HEK293T (cell line): ENCODE measurements at regions not wholly inside any gene's neighbourhood (a gene's known extent, or its start where the extent isn't known, plus 50 kb on each side); places are given as distances from the start of the nearest gene placed in this dataset.

Experiments
- CTCF ChIA-PET: fragments of 350-600 bp; formaldehyde crosslinking; extraction: SDS; loops from one replicate; lab custom pipeline; 2021; ENCODE audit warnings: antibody characterized with exemption, inconsistent platforms; lab: Yijun Ruan, JAX
- POLR2A ChIA-PET: fragments of 350-600 bp; formaldehyde crosslinking; extraction: SDS; loops from one replicate; lab custom pipeline; 2020; ENCODE audit warnings: antibody characterized with exemption, inconsistent platforms; lab: Yijun Ruan, JAX
- DNase-seq: peaks from one replicate; pipeline ENCODE4 v3.0.0; 2012; ENCODE audit warnings: mixed read lengths; ENCODE audit errors: extremely low spot score
- ARNT ChIP-seq: fragments of 450-650 bp; IDR thresholded peaks from 2 replicates; pipeline ENCODE4 v1.6.1; 2017; ENCODE audit warnings: mild to moderate bottlenecking
- BHLHE40 ChIP-seq: fragments of 450-650 bp; IDR thresholded peaks from 2 replicates; pipeline ENCODE4 v1.6.1; 2016; ENCODE audit warnings: mild to moderate bottlenecking, moderate library complexity, borderline replicate concordance
- CTBP1 ChIP-seq: fragments of 450-650 bp; IDR thresholded peaks from 2 replicates; pipeline ENCODE4 v1.6.1; 2016; ENCODE audit warnings: borderline replicate concordance
- ELF4 ChIP-seq: fragments of 450-650 bp; IDR thresholded peaks from 2 replicates; pipeline ENCODE4 v1.6.1; 2017; ENCODE audit warnings: antibody characterized with exemption
- FOXA1 ChIP-seq: fragments of 450-650 bp; IDR thresholded peaks from 2 replicates; pipeline ENCODE4 v1.6.1; 2016; ENCODE audit warnings: mild to moderate bottlenecking
- FOXK2 ChIP-seq: fragments of 450-650 bp; IDR thresholded peaks from 2 replicates; pipeline ENCODE4 v1.6.1; 2016; ENCODE audit warnings: mild to moderate bottlenecking
- FOXM1 ChIP-seq: fragments of 450-650 bp; IDR thresholded peaks from 2 replicates; pipeline ENCODE4 v1.6.1; 2017; ENCODE audit warnings: mild to moderate bottlenecking, borderline replicate concordance
- HDGF ChIP-seq: fragments of 450-650 bp; IDR thresholded peaks from 2 replicates; pipeline ENCODE4 v1.6.1; 2017; ENCODE audit warnings: antibody characterized with exemption, borderline replicate concordance
- L3MBTL2 ChIP-seq: fragments of 450-650 bp; conservative IDR thresholded peaks from 2 replicates; pipeline ENCODE4 v1.6.1; 2016; ENCODE audit warnings: mild to moderate bottlenecking
- LEF1 ChIP-seq: fragments of 450-650 bp; IDR thresholded peaks from 2 replicates; pipeline ENCODE4 v1.6.1; 2017; ENCODE audit warnings: mild to moderate bottlenecking, borderline replicate concordance
- NFRKB ChIP-seq: fragments of 450-650 bp; IDR thresholded peaks from 2 replicates; pipeline ENCODE4 v1.6.1; 2016; ENCODE audit warnings: mild to moderate bottlenecking, moderate library complexity
- PKNOX1 ChIP-seq: fragments of 450-650 bp; IDR thresholded peaks from 2 replicates; pipeline ENCODE4 v1.6.1; 2016
- SP1 ChIP-seq: fragments of 450-650 bp; IDR thresholded peaks from 2 replicates; pipeline ENCODE4 v1.6.1; 2017
- SUZ12 ChIP-seq: fragments of 450-650 bp; IDR thresholded peaks from 2 replicates; pipeline ENCODE4 v1.6.1; 2016; ENCODE audit warnings: mild to moderate bottlenecking
- TARDBP ChIP-seq: fragments of 450-650 bp; IDR thresholded peaks from 2 replicates; pipeline ENCODE4 v1.6.1; 2016
- ZNF384 ChIP-seq: fragments of 450-650 bp; IDR thresholded peaks from 2 replicates; pipeline ENCODE4 v1.6.1; 2016

DNA sequence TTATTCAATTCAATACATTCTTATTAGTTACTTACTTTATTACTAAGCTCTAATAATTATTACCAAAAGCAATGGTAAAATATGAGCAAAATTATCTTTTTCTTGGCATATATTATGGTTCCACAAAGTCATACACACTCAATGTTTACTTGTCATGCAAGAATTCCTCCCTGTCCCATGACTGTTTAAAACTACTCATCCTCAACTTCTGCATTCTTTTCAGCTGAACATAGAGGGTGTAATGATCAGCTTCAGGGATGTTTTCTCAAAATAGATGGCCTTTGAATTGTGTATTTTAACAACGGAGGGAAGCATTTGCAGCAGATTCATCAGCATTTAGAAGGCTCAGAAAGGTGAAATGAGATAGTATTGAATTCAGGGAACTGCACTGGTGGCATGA is 499.0 kb downstream of the RWDD3 start:
- POLR2A ChIA-PET: no interaction called here
- TF ChIP-seq SP1: no peak
- no peak for TF ChIP-seq CTBP1
- no peak for TF ChIP-seq HDGF
- no peak for TF ChIP-seq L3MBTL2
- TF ChIP-seq TARDBP: no peak
- CTCF ChIA-PET: no interaction called here
- DNase-seq: no peak

DNA sequence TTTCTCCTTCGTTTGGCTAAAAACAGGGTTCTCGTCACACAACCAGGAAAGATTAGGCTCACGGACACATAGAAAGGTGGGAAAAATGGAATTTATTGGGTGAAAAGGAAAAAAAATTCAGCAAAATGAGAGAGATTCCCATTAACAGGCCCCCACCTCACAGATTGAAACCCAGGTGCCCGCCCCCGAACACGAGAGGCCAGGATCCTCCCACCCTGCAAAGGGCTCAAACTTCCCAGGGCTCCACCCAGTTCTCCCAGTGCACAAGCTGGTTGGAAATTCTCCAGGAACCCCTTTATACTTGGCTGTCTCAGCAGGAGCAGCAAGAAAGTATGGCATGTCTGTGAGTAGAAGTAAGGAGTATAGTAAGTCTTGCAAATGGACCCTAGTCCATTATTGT is 499.7 kb downstream of the RWDD3 start:
- CTCF ChIA-PET: interaction anchor here (0.6 kb wide), 1 partner anchor 594 kb away, joined by 8 read pairs; no protein-coding TSS in a partner anchor
- POLR2A ChIA-PET: no interaction called here
- TF ChIP-seq ELF4 (no peak), HDGF (no peak)
- no peak for DNase-seq

DNA sequence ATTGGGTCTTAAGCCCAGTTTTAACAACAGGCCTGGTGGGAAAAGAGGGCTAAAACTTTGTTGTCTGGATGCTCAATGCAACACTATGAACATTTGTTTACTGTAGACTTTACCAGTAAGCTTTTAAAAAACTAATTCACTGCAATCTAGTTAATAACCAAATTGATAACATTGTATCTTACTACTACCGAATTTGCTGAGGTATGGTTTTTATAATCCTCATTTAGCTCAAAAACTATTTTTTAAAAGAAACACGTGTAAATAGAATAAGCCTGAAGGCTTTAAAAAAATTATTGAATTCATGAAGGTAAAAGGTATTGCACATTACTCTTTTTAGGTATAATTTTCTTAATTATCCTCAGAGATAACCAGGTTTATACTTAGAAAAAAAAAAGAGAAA is 500.6 kb downstream of the RWDD3 start:
- no peak for DNase-seq
- CTCF ChIA-PET: interaction anchor here (0.7 kb wide), 1 partner anchor 588 kb away, joined by 8 read pairs; no protein-coding TSS in a partner anchor
- TF ChIP-seq ELF4 (no peak), HDGF (no peak), LEF1 (no peak), CTBP1 (no peak), BHLHE40 (no peak), ZNF384 (no peak), TARDBP (no peak), ARNT (no peak), SUZ12 (no peak), SP1 (no peak), FOXK2 (no peak), NFRKB (no peak), L3MBTL2 (no peak), FOXM1 (no peak), PKNOX1 (no peak), FOXA1 (no peak)
- POLR2A ChIA-PET: no interaction called here

DNA sequence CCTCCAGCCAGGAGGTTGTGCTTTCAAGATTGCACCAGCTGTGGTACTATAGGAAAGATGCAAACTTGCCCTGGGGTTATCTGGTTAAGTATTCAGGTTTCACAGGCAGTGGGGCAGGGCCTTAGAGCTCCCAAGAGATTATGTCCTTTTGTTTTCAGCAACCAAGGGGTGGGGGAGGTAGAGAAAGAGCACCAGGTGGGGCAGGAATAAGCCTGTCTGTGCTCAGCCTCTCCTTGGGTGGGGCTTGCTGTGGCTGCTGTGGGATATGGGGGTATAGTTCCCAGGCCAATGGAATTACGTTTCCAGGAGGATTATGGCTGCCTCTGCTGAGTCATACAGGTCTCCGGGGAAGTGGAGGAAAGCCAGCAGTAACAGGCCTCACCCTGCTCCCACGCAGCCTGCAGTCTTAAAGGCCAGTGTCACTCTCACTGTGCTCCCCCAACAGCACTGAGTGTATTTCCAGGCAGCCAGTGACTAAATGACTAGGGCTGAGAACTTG is 508.6 kb downstream of the RWDD3 start:
- CTCF ChIA-PET: interaction anchor here (0.6 kb wide), 1 partner anchor 551 kb away, joined by 3 read pairs; no protein-coding TSS in a partner anchor
- TF ChIP-seq LEF1 (no peak), ZNF384 (no peak), NFRKB (no peak), L3MBTL2 (no peak), FOXA1 (no peak), FOXK2 (no peak)
- POLR2A ChIA-PET: no interaction called here
- DNase-seq: no peak

GRCh38 chr1:95744731-95745130 is 510.7 kb downstream of the RWDD3 start:
- POLR2A ChIA-PET: no interaction called here
- TF ChIP-seq ELF4 (no peak), ZNF384 (no peak), BHLHE40 (no peak), HDGF (no peak), FOXK2 (no peak), LEF1 (no peak), ARNT (no peak), PKNOX1 (no peak), L3MBTL2 (no peak), CTBP1 (no peak), SP1 (no peak), FOXM1 (no peak), FOXA1 (no peak), TARDBP (no peak)
- DNase-seq: no peak
- CTCF ChIA-PET: no interaction called here

DNA sequence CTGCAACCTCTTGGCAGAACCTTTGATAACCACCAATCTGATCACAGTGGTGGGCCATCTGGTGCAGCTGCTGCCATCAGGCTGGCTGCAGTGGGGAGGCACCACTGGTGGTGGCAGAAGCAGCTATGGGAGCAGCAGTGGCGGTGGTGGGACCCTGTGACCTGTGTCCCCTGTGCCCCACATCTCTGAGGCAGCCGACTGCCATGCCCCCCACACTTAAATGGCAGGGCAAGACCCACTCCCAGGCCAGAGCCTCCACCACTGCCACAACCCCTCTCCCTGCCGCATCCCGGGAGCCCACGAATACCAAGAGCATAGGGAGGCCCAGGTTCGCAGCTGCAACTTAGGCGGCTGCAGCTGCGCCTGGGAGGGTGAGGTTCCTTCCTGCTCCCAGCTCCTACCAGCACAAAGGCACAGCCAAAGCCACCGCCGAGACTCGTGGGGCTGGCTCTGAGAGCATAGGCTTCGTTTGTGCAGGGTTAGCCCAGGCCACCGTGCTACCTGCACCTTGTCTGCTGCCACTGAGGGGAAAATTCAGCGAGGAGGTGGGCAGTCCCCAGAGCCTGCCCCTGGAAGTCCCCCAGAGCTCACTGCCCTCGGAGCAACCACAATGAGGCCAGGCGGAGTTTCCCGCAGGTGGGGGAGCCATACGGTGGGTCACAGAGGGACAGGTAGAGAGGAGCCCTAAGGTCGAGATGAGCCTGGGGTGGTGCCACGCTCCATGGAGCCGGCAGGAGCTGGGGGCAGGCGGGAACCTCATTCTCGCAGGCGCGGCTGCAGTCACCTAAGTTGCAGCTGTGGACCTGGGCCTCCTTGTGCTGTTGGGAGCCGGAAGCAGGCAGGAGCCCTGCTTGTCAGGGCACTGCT is 518.7 kb downstream of the RWDD3 start:
- ChIA-PET CTCF (no interaction called here), POLR2A (no interaction called here)
- no peak for DNase-seq
- TF ChIP-seq FOXM1 (no peak), PKNOX1 (no peak), TARDBP (no peak), CTBP1 (no peak)
